Progenitor cell of endocrine pancreas (in vitro differentiated cells): ENCODE measurements at regions not wholly inside any gene's neighbourhood (a gene's known extent, or its start where the extent isn't known, plus 50 kb on each side); places are given as distances from the start of the nearest gene placed in this dataset.

Experiments used
- DNase-seq: peaks from one replicate; pipeline ENCODE4 v3.0.0; 2021; ENCODE audit warnings: low spot score; ENCODE audit not compliant: unreplicated experiment
- H3K27ac Mint-ChIP-seq: 2 replicates; pipeline ENCODE4 v1.8.0; 2021; ENCODE audit warnings: mild to moderate bottlenecking, moderate library complexity, mixed read lengths
- H3K27me3 Mint-ChIP-seq: 2 replicates; pipeline ENCODE4 v1.8.0; 2021; ENCODE audit warnings: mixed read lengths
- H3K36me3 Mint-ChIP-seq: 2 replicates; pipeline ENCODE4 v1.8.0; 2022; ENCODE audit warnings: mixed read lengths; ENCODE audit not compliant: insufficient read depth
- H3K4me1 Mint-ChIP-seq: 2 replicates; pipeline ENCODE4 v1.8.0; 2021; ENCODE audit warnings: low read depth, mixed read lengths
- H3K4me3 Mint-ChIP-seq: 2 replicates; pipeline ENCODE4 v1.8.0; 2021; ENCODE audit warnings: low read depth, mild to moderate bottlenecking, moderate library complexity, mixed read lengths
- H3K9me3 Mint-ChIP-seq: 2 replicates; pipeline ENCODE4 v1.8.0; 2021; ENCODE audit warnings: low read depth, mixed read lengths
- TF ChIP-seq, protein P1 (sequence below): fragments of 200-600 bp; sonication (generic); IDR thresholded peaks from one replicate; pipeline ENCODE4 v1.5.0; 2021; ENCODE audit warnings: antibody characterized with exemption, mild to moderate bottlenecking; ENCODE audit not compliant: unreplicated experiment

- Mint-ChIP-seq H3K27me3 (no peaks in the 10 kb centered on the region), H3K9me3 (peaks cover under 1% of the 10 kb centered on the region), H3K27ac (no peak overlapping the region), H3K36me3 (no peaks in the 10 kb centered on the region), H3K4me3 (no peak overlapping the region), H3K4me1 (peaks cover 3% of the 10 kb centered on the region)
- no peak for DNase-seq
- TF ChIP-seq, protein P1, sequence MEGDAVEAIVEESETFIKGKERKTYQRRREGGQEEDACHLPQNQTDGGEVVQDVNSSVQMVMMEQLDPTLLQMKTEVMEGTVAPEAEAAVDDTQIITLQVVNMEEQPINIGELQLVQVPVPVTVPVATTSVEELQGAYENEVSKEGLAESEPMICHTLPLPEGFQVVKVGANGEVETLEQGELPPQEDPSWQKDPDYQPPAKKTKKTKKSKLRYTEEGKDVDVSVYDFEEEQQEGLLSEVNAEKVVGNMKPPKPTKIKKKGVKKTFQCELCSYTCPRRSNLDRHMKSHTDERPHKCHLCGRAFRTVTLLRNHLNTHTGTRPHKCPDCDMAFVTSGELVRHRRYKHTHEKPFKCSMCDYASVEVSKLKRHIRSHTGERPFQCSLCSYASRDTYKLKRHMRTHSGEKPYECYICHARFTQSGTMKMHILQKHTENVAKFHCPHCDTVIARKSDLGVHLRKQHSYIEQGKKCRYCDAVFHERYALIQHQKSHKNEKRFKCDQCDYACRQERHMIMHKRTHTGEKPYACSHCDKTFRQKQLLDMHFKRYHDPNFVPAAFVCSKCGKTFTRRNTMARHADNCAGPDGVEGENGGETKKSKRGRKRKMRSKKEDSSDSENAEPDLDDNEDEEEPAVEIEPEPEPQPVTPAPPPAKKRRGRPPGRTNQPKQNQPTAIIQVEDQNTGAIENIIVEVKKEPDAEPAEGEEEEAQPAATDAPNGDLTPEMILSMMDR = no peak
Observed at GRCh38 chr5:4628645-4629385, 511.3 kb upstream of the ADAMTS16 start.

- no peaks in the 10 kb centered on the region for H3K36me3 Mint-ChIP-seq
- TF ChIP-seq, protein P1 = no peak
- DNase-seq = no peak
- no peaks in the 10 kb centered on the region for H3K27me3 Mint-ChIP-seq
- no peak overlapping the region for H3K27ac Mint-ChIP-seq
- H3K4me3 Mint-ChIP-seq = no peak overlapping the region
- H3K4me1 Mint-ChIP-seq = peaks cover 3% of the 10 kb centered on the region
- H3K9me3 Mint-ChIP-seq = no peaks in the 10 kb centered on the region
Observed at GRCh38 chr5:4630031-4630430, 510.1 kb upstream of the ADAMTS16 start.

- Mint-ChIP-seq H3K9me3 (no peaks in the 10 kb centered on the region), H3K4me3 (no peak overlapping the region), H3K27ac (no peak overlapping the region), H3K4me1 (peaks cover 8% of the 10 kb centered on the region), H3K27me3 (peaks cover 5% of the 10 kb centered on the region), H3K36me3 (no peaks in the 10 kb centered on the region)
- DNase-seq = no peak
- TF ChIP-seq, protein P1 = no peak
Observed at GRCh38 chr5:4634342-4634741, 505.8 kb upstream of the ADAMTS16 start.

DNA sequence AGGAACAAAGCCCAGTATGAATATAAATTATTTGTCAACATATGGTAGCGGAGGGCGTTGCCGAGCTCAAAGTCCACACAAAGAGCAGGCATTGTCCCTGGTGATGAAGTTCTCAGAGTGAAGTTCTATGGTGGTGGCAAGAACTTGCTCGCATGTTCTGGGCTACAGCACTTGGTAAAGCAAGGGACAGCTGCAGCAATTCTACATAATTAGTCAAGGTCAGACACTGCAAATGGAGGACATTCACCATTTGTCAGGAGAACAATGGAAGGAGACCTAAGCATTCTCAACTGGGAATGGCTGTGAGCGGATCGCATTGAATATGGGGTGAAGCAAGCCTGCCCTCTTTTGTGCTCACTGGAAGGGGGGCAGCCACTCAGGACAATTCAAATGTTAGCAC, 503.8 kb upstream of the ADAMTS16 start:
- H3K36me3 Mint-ChIP-seq = no peaks in the 10 kb centered on the region
- TF ChIP-seq, protein P1 = no peak
- peaks cover 6% of the 10 kb centered on the region for H3K4me1 Mint-ChIP-seq
- H3K27ac Mint-ChIP-seq = no peak overlapping the region
- no peak for DNase-seq
- peaks cover 5% of the 10 kb centered on the region for H3K27me3 Mint-ChIP-seq
- H3K9me3 Mint-ChIP-seq = no peaks in the 10 kb centered on the region
- no peak overlapping the region for H3K4me3 Mint-ChIP-seq

DNA sequence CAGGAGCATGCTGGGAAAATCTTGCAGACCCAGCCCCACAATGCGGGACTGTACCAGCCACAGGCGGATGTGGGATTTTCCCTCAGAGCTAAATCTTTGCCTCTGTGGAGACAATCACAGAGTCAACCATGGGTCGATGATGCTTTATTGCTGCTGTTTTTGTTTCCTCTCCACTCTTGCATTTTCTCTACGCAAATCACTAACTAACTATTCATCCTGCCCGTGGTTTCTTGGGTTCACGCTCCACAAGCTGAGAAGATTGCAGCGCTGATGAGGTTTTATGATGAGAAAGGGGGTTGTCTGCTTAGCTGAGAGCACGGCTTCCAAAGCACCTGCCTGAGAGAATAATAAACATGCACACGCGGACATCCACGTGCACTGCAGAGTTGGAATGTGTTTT, 500.2 kb upstream of the ADAMTS16 start:
- TF ChIP-seq, protein P1 = no peak
- Mint-ChIP-seq H3K9me3 (peaks cover 3% of the 10 kb centered on the region), H3K36me3 (no peaks in the 10 kb centered on the region), H3K27ac (peak overlapping the region; percentile 7), H3K27me3 (peaks cover 5% of the 10 kb centered on the region), H3K4me1 (peaks cover 6% of the 10 kb centered on the region), H3K4me3 (no peak overlapping the region)
- DNase-seq = no peak
